NCI-H748 treated with DMSO at 0.1 percent for 48 hours (cell line): ENCODE measurements at regions not wholly inside any gene's neighbourhood (a gene's known extent, or its start where the extent isn't known, plus 50 kb on each side); places are given as distances from the start of the nearest gene placed in this dataset.

ENCODE experiments used
- DNase-seq: peaks from one replicate; lab custom pipeline; 2025; lab: John Stamatoyannopoulos, UW

DNA sequence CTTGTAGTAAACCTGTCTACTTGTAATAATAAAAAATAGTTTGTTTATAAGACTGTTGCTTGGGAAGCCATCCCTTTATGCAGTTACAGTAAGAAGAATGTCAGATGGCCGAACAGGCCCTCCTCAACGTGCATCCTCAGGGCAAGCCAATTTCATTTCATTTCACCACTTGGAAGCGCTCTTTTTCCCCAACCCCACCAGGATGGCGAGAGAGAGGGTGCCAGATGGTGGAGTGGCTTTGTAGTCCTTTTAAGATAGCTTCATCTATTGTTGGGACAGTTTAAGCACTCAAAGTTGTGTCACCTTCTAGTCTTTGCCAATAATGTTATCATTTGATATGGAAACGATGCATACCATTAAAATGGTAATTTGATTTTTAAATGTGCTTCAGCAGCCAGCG is 356.3 kb upstream of the CAMK1G start:
- DNase-seq = no peak

DNA sequence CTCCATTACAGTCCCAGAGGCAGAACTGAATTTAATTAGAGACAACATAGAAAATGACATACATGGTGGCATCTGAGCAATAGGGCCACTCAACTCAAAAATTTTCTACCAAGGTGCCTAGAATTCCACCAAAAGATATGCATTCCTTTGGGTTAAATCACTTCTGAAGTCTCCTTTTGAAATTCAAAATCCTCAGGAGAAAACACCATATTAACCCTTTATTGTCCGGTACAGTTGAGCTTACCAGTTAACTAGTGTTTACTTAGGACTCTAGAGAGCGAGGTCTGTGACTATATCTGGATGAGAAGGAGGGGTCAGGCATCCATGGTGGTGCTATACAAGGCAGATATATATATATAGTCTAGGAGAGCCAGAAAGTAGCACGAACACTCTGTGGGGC is 355.6 kb upstream of the CAMK1G start:
- no peak for DNase-seq

DNA sequence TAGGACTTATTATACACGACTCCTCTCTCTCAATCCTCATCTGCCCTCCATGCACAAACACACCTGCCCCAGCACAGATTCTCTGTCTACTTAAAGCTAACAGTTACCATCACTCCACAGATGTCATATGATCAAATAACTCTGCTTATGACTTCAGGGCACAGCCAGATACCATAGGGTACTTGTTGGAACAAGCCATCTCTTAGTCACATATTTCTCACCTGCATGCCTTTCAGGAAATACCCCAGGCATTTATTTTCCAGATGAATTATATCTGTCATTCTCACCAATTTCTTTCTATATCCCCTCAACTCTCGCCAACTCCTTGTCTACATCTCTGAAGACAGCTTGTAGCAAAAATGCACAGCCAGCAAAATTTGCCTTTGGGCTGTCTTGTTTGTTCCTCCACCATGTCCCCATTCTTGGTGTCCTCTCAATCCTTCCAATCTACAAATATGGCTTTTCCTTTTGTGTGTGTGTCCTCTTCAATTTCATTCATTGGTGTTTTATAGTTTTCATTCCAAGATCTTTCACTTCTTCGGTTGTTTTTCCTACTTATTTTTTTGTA is 353.9 kb upstream of the CAMK1G start:
- DNase-seq = no peak

DNA sequence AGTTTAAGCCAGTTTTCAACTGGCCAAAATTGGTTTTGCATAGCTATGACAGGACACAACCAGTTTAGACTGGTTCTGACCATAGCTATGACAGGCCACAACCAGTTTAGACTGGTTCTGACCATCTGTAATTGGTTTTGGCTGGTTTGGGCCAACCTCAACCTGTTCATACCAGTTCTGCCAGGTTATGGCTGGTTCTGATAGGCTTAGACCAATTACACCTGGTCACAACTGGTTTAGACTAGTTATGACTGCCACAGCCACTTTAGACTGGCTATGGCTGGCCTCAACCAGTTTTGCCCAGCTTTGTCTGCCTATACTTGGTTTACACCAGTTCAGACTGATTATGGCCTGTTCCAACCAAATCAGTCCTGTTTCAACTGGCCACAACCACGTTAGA is 353.2 kb upstream of the CAMK1G start:
- no peak for DNase-seq

DNA sequence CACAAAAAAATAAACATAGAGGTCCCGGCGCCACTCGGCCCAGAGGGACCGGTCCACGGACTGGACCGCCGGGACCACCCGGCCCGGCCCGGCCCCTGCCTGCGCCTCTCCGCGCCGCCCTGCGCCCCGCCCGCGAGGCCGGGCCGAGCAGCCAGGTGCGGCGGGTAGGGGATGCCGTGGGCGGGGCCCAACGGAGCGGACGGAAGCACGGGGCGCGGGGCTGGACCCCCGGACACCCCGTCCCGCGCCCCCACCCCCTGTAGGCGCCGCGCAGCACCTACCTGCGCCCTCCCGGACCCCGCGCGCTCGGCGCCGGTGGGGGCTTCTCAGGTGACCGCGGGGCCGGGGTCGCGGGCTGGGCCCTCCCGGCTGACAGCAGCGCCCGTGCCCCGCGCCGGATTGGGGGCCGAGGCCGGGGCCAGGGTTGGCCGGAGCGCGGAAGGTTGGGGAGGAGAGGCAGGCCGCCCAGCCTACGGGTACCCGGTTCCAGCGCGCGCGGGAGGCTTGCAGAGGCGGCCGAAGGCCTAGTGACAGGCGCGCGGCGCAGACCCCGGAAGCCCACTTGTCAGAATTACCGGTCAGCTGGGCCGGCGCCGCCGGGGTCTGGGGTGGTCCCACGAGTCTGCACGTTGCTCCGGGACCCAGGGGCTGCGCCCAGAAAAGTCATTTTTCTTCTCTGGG is 351.9 kb upstream of the CAMK1G start:
- DNase-seq = no peak

DNA sequence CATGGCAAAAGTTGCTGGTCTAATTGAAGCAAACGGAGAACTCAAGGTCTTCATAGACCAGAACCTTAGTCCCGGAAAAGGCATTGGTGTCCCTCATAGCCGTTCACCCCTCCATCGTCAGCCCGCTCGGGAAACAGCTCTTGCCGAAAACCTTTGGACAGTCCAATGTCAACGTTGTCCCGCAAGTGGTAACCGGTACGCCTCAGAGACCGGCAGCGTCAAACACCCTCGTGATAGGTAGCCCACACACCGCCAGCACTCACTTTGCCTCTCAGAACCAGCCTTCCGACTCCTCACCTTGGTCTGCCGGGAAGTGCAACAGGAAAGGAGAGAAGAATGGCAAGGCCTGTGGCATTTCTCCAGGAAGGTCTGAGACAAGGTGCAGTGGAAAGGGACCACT is 351.3 kb upstream of the CAMK1G start:
- no peak for DNase-seq

DNA sequence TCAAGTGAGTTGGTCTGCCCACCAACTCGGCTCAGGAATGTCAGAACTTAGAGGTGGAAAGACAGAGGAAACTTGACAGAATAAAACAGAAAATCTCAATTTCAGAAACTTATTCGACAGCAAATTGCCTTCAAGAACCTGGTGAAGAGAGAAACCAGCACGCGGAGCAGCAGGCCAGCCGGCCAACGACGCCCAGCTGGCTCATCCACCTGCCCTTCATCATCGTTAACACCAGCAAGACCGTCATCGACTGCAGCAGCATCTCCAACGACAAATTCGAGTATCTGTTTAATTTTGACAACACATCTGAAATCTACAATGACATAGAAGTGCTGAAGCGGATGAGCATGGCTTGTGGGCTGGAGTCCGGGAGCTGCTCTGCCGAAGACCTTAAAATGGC is 350.8 kb upstream of the CAMK1G start:
- DNase-seq = no peak

DNA sequence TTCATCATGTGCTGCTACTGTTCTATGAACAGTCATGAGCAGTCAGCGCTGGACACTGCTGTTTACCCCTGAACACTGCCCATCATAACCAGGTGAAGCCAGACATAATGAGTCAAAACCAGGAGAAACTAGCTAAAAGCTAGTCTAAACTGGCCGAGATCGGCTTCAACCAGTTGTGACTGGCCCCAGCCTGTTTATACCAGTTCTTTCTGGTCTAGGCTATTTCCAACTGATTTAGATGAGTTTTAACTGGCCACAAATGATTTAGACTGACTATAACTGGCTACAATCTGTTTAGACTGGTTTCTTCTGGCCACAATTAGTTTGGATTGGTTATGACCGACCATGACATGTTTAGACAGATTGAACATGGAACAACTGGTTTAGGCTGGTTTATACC is 348.3 kb upstream of the CAMK1G start:
- DNase-seq = no peak

DNA sequence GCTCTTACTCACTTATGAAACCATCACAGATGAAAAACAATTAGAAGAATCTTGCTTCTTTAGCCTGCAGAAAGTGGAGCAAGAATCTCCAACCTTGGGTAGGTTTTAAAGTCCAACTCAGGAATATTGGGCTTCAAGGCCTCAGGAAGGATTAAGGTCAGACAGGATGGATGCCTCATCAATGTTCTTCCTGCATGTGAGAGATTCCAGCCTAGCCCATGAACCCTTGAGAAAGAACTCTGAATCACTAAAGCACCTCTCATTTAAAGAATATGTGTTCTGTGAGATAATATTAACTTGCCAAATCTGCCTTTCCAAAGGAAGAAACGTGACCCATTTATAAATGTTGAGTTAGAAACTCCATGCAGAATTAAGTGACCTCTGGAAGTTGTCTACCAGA is 345.2 kb upstream of the CAMK1G start:
- no peak for DNase-seq

DNA sequence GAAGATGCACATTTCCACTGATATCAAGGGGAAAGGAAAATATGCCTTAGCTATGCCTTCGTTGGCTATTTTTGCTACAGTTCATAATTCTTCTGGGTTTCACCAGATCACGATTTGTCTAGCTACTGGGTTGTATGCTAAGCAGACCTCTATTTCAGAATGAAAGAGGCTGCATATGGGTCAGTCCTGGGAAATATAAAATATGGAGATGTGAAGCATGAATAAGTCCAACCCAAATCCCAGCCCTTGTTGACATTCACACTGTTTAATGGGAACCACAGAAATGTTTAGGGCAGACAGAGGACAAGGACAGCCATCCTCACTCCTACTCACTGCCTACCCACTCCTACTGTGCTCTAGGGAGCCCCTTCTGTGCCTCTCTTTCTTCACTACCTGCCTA is 343.2 kb upstream of the CAMK1G start:
- DNase-seq = no peak

DNA sequence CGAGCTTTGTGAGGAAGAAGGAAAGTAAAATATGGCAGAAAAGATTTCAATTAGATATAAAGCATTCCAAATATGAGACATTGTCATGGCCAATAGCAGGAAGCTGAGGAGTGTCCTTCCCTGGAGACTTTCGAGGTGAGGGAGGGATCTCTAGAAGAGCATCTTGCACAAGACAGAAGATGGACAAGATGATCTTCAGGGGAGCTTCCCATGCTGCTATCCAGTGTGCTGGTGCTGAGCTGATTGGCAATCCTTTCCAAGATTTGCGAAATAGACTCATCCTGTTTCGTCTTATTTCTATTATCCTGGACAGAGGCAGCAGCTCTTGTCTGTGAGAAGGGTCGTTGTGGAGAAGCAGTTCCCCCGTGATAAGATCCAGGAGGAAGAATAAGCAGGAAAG is 342.0 kb upstream of the CAMK1G start:
- no peak for DNase-seq

DNA sequence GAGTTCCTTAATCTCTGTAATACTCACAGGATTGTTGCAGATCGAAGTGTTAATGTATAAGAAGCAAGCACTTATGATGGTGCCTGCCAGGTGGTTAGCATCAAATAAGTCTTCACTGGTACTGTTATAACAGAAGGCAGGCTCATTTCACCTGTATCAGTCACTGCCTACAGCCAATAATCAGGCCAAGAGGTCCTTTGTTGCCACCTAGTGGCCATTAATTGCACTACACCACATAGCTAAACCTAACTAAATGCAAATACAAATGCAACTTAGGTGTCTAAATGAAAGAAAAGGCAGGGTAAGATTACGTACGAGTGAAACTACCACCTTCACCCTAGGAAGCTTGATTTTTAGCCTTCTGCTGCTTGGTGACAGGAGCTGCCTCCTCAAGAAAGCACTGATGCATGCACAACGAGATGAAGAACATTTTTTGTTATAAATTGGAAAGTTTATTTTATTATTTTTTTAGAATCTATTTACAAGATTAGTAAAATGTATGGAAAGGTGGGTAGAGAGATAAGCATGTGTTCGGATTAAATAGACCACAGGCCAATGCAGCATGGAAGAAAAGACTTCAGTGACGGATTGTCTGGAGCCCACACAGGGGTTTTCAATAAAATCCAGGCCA is 334.8 kb upstream of the CAMK1G start:
- DNase-seq = peak; percentile 66

DNA sequence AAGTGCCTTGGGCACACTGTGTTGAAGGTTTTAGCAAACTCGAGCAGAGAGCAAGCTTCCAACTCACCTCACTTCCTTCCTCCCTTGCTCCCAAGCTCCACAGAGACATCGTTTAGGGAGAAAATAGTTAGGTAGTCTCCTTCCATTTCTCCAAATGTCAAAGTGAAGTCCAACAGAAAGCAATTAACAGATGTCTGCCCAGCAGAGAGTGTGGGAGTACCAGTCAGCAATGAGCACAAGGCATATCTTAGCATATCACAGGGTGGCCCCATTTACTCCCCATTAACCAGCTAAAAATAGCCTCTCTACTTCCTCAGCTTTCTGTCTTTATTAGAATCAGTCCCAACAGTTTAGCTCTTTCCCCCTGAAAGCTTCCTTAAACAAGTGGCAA is 334.2 kb upstream of the CAMK1G start:
- no peak for DNase-seq

DNA sequence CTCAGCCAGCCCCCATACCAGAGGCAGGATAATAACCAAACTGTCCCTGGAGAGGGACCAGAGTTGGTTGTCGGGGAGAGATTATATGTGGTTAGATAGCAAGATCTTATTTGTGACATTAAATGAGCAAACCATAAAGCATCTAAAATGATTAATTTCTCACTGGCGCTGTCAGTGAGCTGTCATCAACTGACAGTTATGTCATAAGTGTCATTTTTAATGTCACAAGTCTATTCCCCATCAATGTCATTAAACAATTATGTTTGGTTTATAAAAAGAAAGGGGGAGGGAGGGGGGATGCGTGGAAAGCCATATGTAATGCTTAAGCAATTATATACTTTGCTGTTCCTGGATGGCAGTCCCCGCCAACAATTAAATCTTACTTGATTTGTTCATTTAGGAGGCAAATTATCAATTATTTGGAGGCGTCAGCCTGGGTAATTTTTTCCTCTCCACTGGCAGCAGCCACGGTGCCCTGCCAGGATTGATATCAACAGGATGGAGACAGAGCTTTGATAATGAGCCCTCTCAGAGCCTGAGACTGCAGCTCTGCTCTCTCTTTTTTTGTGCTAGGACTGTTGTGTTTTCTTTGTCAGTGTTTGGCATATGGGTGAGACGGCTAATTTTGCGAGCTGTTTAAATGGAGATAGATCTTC is 333.6 kb upstream of the CAMK1G start:
- peak; percentile 17 for DNase-seq

DNA sequence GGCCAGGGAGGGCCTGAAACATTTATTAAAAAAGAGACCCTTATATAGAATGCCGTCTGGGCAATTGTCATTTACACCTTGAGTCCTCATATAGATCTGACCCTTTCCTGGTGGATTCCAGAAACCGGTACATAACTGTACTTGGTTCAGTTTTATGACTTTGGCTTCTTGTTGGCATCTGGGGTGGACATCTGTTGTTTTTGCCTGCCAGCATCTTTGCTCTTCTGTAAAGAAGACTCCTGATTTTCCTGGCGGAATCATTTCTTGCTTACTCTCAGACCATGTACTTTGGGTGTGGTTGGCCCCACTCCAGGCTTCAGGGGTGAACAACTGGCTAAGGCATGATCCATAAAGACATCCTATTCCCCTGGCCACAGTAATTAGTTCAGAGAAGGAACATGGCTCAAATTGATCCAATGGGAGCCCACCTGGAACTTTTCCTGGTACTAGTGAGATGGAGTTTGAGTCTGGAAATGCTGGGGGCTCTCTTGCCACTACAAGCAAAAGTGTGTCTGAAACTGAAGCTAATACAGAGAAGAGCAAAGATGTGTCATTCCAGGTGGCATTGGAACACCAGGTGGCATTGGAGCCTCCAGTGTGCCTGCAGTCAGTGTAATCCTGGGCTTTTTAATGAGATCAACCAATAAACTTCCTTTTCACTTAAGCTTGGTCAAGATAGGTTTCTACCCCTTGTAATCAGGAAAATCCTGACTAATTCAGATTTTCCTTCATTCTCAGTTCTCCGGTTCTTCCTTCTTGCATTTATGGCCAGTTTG is 332.5 kb upstream of the CAMK1G start:
- no peak for DNase-seq

DNA sequence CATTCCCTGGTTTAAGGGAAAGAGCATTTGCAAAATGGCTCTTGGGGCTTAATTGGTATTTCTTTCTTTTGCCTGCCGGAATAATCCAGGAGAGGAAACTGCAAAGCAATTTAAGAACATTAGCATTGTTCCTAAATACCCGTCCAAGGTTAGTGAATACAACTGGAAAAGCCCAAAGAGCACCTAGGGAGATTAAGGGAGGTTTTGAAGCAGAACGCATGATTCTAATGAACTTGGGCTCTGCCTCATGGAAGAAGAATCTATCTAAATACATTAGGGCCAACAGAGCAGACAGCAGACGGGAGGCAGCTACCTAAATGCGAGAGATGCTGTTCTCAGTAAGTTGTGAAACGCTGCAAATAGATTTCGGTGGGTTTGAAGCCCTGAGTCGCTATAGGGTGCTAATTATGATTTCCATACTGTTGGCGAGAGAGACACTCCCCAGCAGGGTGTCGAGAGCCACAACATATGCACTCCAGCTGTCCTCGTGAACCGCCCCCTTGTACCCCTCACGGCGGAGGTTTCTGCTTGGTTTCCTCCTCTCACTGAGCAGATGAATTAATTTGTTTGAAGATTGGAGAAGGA is 326.7 kb upstream of the CAMK1G start:
- DNase-seq = no peak

DNA sequence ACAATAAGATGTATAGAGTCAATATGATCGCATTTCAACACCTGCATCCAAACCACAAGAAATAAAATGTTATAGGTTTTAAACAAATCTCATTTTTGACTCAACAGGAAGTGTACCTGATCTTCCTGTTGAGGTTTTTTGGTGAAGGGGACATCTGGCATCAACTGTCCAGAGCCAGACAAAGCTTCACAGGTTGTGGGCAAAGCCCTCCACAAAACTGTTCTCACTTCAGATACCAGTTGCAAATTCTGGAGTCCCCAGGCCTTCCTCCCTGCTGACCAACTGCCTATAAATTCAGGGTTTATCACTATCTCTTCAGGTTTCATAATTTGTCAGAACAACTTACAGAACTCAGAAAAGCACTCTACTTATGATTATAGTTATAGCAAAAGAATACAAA is 326.1 kb upstream of the CAMK1G start:
- DNase-seq = no peak

DNA sequence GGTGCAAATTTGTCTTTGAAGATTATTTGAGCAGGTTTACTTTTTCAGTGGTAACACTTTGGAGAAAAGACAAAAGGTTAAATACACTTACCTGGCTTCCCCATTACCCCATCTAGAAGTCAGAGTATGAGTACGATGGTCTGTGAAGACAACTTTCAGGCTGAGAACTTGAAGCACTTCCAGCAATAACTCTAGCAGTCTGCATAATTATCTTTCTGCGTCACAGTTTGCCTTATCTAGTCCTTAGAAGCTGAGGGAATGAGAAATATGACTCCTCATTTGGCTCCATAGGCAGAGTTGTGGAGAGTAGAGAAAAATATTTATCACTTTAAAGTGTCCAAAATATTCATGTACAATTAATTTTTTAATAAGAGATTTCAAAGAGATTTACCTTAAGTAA is 323.4 kb upstream of the CAMK1G start:
- no peak for DNase-seq

DNA sequence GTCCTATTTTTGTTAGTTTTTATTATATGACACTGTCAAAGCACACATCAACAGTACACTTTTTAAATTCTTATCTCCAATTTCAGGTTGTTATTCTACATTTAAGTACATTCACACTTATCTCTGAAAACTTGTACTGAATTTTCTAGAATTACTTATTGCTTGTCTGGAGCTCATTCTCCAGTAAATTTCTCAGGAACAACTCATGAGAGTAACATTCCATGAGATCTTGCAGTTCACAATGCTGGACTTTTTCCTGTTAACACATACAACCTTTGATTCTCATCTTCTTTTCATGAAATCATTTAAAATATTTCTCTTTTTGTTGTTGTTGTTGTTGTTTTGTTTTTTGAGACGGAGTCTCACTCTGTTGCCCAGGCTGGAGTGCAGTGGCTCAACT is 320.9 kb upstream of the CAMK1G start:
- no peak for DNase-seq

DNA sequence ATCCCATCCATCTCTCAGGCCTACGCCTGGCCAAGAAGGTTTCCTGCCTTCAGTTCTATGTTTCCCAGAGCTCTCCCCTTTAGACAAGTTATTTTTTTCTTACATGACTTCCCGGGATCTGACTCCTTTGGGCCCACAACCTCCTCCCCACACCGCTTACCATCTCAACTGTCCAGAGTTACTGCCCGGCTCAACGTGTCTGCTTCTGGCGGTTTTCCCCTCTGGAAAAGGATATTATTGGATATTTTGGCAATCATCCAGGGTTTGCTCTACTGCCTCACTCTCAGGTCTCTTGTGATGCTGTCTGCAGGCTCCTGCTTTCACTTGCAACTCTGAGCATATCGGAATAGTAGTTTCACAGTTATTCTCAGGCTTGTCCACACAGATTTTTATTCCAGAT is 318.2 kb upstream of the CAMK1G start:
- no peak for DNase-seq

DNA sequence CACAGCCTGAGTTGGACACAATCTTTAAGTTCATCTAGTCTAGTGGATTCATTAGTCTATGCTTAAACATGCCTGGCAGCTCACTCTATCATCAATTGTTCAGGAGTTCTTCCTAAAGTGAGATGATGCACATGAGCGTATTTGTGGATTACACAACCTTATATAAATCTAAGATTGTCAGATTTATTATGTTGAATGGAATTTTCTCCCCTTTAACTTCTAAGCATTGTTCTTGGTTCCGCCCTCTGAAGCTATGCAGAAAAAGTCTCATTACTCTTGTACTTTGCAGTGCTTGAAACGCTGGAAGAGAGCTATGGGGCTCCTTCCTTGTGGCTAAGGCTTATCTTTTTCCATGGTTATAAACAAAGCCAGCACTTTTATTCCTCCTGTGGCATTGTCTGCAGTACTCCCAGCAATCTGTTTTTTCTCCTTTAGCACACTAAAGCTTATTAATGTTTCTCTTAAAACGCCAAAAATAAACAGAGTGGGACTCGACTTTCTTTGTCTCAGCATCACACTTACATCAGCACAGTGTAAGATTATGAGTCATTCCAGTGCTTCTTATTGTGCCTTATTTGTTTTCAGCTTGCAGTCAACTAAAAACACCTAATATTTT is 316.8 kb upstream of the CAMK1G start:
- no peak for DNase-seq

DNA sequence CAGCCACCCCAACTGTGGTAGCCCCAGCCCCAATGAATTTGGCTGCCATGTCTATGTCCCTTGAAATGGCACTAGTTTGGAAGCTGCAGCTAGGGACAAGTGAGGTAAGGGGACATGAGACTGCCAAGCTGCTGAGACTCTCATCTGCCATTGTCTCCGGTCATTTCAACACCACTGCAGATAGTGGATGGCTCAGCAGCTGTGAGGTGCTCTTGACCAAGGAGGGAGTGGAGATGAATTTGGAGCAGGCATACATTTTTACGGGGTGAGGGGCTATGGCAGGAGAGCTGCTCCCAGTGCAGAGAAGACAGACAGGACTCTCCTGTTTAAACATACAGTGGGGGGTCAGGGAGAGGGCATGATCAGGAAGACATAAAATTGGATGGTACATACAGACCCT is 315.5 kb upstream of the CAMK1G start:
- DNase-seq = no peak
